COLO668 (cell line): ENCODE measurements at regions not wholly inside any gene's neighbourhood (a gene's known extent, or its start where the extent isn't known, plus 50 kb on each side); places are given as distances from the start of the nearest gene placed in this dataset.
"Not testable (repeated sequence)": the region's sequence is repeated elsewhere in the genome, so short reads cannot be mapped to it uniquely, and the experiment has no call there.

Experiments used
- DNase-seq: peaks from one replicate; lab custom pipeline; 2025; ENCODE audit not compliant: unreplicated experiment; lab: John Stamatoyannopoulos, UW

DNA sequence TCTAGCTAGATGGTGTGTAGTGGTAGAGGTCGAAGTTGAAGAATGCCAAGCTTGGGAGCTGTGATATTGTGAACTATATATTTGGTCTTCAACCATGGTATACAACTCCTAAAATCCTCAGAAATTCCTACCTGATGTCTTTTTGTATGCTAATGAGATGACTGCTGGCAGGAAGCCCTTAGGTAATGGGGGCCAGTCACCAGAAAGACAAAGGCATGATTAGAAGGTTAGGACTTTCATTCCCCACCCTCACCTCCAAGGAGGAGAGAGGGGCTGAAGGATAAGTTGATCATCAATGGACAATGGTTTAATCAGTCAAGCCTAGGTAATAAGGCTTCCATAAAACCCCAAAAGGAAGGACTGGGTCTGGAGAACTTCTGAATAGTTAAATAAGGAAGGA, 285.7 kb upstream of the POU5F2 start:
- no peak for DNase-seq

DNA sequence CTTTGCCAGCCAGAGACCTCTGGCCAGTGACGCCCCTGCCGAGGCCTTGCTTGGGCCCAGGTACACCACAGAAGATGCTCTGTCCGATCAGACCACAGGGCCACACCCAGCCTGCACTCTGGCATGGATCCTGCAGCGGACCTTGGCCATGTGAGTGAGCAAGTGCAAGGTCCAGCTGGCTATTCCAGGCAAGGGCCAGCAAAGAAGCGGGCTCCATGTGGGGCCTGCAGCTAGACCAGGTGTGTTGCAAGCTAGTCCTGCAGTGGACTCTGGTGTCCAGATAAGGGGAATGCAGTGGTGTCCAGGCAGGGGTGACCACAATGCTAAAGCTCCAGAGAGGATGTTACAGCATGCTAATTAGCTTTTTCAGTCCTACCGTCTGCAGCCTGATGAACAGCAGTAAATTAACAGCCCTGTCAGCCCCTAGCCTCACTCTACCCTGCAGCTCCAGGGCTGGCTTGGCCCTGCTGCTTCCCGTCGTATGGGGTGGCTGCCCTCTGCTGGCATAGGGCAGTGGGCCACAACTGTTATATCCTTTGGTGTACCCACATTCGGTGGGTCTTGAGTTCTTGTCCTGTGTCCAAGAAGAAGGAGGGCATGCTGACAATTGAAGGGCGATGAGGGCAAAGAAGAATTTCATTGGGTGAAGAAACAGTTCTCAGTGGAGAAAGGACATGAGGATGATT, 284.5 kb upstream of the POU5F2 start:
- DNase-seq, result no peak

DNA sequence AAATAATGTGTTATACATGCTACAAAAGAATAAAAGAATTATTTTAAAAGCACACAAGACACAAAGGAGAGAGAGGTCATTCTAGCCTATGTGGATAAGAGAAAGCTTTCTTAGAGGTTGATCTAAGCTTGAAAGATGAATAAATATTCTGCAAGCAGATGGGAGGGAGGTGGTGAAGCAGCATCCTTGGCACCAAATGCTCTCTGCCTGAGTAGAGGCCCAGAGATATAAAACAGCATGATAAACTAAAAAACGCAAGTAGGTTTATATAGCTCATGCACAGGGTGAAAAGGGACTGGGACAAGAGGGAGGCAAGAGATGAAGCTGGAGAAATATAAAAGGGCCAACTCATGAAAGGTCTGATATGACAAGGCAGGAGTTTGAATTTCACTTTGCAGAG, 283.2 kb upstream of the POU5F2 start:
- DNase-seq, result no peak

DNA sequence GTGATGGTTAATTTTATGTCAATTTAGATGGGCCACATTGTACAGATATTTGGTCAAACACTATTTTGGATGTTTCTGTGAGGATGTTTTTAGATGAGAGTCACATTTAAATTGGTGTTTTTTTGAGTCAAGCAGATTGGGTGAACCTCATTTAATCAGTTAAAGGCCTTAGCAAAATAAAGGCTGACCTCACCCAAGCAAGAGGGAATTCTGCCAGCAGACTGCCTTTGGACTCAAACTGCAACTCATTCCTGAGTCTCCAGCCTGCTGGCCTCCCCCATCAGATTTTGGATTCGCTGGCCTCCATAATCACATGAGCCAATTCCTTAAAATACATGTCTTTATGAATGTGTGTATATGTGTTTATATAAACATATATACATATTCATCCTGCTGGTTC, 282.7 kb upstream of the POU5F2 start:
- no peak for DNase-seq

DNA sequence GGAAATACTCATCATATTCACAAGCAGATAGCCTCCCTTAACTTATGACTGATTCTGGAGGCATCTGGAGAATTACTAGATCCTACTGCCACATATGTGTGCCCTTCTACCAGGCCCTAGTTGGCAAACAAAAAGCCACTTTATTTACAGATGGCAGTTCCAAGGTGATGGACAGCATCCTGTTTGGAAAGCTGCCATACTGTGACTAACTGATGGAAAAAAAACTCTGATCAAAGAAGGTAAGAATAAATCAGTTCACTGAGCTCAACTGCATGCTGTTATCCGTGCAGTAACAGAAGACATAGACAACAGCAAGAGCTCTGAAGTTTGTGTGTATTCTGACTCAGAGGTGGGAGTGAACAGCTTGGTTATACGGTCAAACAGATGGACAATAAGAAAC, 279.8 kb upstream of the POU5F2 start:
- peak; percentile 7 for DNase-seq

DNA sequence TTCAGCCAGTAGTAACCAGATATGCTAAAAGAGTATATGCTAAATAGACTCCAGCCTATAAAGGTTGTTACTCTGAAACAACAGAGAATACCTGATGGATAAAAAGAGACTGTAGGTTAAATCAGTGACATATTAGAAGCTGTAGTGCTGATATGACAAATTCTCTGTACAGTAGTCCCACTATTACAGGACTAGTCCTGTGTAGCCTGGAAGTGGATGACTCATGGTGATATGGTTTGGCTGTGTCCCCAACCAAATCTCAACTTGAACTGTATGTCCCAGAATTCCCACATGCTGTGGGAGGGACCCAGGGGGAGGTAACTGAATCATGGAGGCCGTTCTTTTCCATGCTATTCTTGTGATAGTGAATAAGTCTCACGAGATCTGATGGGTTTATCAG, 276.2 kb upstream of the POU5F2 start:
- no peak for DNase-seq

DNA sequence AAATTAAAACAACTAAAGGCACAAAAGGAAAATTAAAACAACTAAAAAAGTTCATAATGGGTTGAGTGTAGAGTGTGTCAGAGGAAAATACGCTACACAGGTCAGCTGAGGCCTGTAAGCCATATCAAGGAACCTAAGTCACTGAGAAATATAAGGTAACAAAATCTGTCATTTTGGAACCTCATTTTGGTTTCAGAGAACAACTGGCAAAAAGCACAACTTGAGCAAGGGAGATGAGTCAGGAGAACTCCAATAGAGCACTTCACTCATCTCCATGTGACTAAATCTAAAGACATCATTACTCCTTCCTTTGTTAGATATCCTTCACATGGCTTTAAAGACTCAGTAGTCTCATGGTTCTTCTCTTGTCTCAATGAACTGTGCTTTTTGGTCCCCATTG, 269.4 kb upstream of the POU5F2 start:
- DNase-seq, result no peak

DNA sequence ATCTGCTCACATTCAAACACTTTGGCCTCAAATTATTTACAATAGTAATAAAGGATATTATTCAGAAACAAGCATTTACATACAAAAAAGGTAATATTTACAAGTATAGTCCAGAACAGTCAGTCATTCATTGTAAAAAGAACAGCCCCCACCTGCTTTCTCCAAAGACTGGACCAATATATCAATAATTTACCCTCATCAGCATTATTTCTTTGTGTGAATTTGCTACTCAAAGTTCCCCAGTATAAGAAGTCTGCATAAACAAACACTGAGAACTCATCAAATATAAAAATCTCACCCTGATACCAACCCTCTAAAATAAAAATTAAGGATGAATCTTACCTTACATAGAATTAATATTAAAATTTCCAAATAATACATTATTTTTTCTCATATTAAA, 267.8 kb upstream of the POU5F2 start:
- no peak for DNase-seq

DNA sequence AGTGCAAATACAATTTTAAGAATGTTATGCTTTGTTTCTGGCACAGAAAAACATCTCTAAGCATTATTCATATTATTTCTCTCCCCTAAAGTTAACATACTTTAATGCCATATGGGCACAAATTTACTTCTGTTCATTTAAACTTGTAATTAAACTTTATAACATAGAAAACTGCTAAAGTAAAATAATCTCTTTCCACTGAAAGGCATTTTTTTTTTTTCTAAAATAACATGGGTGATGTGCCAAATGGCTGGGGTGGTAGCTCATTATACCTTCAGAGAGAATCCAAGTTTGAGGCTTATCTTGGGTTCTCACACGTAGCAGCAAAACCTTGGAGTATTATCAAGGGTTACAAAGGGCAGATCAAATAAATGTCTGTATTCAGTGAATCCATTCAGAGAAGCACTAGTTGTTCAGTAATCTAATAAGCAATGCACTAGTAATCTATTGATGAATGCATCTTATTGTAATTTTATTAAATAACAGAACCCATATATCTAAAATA, 257.6 kb upstream of the POU5F2 start:
- no peak for DNase-seq

DNA sequence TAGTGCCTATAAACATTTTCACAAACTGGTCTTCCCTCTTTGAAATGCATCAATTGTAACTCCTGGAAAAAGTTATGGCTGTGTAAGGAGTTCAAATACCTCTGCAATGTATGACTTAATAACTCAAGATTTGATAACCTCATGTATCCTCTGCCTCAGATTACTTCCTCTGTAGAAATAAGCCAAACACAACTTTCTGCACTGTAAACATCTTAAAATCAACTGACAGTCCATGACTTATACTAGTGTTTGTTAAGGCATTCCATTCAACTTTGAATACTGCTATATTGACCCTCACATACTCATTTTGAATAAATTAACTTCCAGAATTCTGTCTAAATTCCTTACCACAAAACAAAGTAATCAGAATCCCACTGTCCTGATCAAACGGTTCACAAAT, 256.2 kb upstream of the POU5F2 start:
- no peak for DNase-seq

DNA sequence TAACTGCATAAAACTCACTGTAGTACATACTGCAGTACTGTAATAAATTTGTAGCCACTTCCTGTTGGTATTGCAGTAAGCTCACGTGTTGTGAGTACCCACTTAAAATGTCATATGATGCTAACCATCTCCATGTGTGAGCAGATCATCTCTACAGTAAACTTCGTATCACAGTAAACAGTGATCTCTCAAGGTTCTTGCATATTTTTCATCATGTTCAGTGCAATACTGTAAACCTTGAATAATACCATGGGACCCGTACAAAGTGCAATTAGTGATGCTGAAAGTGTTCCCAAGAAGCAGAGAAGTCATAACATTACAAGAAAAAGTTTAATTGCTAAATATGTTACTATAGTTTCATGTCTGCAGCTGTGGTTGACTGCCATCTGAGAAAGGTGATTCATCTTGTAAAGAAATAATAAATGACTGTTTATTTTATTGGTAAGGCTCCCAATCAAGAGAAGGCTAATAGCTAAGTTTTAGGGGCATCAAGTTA, 253.8 kb upstream of the POU5F2 start:
- peak; percentile 1 for DNase-seq

DNA sequence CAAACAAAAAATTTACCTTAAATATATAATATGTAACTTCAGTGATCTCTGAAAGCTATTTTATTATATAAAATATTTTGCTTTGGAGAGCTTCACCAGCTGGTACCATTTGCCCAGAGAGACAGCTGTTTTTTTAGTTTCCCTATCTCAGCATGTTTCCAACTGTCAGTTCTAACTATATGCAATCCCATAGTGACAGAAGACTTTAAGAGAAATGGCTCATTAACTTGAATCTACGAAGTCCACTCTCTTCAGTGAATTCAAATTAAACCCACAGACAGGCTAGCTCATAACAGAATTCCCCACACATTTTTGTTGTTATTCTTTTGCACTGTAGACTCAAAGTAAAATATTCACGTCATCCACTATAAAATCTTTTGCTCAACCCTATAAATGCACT, 251.8 kb upstream of the POU5F2 start:
- DNase-seq, result no peak

DNA sequence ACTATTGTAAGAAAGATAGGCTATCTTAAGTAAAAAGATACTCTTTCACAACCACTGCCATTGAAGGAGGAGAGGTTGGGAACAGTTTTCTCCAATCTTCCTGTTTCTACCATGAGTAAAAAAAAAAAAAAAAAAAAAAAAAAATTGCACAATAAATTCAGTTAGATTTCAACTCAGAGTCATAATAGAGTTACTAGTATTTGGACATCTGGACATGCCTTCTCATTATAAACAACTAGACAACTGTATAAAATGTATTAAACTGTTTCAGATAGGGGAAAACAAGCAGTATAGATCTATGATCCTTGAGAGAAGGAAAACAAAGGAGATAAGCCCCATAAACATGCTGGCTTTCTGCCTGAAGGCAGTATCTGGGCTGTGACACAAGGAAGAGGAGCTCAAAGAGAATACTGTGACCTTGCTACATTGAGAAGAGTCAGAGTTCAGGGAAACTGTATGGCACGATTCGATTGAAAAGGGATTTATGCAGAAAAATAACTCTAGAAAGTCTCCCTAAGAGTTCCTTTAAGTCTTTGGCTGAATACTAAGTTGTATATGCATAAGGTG, 249.2 kb upstream of the POU5F2 start:
- no peak for DNase-seq

DNA sequence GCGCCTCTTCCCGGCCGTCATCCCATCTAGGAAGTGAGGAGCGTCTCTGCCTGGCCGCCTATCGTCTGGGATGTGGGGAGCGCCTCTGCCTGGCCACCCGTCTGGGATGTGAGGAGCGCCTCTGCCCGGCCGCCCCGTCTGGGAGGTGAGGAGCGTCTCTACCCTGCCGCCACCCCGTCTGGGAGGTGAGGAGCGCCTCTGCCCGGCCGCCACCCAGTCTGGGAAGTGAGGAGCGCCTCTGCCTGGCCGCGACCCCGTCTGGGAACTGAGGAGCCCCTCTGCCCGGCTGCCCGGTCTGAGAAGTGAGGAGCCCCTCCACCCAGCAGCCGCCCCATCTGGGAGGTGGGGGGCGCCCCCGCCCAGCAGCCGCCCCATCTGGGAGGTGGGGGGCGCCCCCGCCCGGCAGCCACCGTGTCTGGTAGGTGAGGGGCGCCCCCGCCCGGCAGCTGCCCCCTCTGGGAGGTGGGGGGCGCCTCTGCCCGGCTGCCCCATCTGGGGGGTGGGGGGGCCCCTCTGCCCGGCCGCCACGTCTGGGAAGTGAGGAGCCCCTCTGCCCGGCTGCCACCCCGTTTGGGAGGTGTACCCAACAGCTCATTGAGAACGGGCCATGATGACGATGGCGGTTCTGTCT, 244.7 kb upstream of the POU5F2 start:
- not testable (repeated sequence) for DNase-seq

DNA sequence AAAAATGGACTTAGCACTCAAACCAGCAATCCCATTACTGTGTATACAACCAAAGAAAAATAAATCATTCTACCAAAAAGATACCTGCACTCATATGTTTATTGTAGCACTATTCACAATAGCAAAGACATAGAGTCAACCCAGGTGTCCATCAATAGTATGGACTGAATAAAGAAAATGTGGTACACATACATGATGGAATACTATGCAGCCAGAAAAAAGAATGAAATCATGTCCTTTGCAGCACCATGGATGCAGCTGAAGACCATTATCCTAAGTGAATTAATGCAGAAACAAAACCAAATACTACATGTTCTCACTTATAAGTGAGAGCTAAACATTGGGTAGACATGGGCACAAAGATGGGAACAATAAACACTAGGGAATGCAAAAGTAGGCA, 236.8 kb upstream of the POU5F2 start:
- no peak for DNase-seq

DNA sequence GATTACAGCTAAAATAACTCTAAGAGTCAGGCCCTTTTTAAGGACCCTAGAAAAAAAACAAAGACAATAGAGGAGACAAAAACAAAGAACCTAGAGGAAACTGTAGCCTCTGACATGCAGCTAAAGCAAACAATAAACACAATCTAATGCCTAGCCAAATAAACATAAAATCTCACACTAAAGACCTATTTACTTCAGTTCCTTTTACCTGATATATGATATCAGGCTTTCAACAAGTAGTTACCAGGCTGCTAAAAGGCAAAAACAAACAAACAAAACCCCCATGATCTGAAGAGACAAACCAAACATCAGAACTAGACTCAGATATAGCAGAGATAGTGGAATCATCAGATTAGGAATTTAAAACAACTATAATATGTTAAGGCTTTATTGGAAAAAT, 226.5 kb upstream of the POU5F2 start:
- no peak for DNase-seq

DNA sequence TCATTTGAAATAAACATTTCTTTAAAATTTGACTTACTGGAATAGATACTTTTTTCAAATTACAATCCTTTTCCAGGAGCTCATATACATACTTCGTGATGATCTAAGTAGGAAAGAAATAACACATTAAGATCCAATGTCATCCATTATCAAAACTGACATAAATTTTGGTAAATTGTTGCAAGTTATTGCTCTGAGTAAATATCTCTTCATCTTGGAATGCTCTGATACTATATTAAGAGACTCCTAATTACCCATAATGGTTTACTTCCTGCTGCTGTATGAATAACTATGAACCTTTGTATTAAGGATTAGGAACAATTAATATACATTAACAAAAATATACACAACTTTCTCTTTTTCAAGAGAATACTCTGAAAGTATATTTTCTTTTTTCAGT, 223.0 kb upstream of the POU5F2 start:
- DNase-seq, result no peak

DNA sequence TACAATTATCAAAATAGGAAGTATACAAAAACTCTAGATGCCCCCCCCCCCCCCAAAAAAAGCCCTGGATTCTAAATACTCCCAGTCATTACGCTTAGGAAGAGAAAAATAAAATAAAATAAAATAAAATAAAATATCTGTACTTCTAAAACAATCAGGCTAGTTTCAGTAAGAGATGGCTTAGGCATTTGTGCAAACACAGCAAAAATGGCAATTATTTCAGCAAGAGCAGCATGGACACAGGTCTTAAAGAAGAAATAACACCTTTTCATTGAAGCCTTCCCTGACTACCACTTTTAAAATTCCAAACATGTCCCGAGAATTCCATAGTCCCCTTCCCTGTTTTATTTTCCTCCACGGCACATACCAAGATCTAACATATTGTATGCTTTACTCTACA, 218.6 kb upstream of the POU5F2 start:
- no peak for DNase-seq

DNA sequence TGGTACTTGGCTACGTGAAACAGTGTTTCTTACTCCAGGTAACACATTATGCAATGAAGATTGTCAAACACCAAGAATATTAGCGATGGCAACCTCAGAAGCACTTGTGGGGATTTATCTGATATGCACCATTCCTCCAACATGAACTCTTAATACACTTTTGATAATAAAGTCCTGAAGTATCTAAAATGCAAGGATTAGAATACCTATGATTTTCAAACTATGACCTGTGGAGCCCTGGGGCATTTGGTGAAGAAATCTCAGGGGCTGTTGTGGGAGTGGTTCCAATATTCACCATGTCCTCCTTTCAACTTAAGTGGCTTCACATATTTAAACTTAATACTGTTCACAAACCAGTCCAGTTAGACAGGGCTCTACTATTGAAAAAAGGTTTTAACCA, 214.6 kb upstream of the POU5F2 start:
- no peak for DNase-seq

DNA sequence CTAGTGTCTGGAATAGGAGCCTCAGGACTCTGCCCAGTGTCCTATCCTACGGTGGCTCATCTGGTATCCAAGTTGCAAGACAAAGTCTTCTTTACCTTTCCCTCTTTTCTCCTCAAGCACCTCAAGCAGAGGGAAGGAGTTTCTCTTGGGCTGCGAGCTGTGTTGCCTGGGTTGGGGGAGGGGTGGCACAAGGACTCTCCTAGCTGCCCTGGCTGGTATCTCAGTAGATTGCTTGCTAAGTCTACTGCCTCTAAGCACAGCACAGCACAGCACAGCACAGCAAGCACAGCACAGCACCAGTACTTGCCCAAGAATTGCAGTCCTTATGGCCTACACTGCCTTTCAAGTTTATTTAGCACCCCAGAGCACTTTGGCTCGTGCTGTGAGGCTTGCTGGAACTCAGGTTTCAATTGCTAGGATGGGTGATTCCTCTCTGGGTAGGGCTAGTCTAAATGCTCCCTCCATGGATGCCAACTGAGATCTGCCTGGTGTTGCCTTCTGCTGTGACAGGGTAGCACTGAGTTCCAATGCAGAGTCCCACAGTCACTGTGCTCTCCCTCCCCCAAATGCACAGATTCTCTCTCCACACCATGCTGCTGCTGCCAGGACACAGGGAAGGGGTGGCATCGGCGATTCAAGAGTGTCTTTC, 213.1 kb upstream of the POU5F2 start:
- DNase-seq, result no peak

DNA sequence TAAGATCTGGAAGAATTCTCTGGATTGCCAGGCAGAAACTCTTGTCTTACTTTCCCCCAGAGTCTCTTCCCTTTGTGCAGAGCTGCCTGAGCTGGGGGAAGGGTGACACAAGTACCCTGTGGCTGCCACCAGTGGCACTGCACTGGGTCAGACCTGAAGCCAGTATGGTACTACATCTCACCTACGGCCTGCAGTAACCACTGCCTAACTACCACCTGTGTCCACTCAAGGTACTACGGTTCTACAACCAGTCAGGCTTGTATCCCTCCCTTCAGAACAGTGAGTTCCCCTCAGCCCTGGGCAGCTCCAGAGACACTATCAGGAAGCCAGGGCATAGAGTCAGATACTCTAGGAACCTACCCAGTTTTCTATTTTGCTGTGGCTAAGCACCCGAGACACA, 212.0 kb upstream of the POU5F2 start:
- DNase-seq, result no peak

DNA sequence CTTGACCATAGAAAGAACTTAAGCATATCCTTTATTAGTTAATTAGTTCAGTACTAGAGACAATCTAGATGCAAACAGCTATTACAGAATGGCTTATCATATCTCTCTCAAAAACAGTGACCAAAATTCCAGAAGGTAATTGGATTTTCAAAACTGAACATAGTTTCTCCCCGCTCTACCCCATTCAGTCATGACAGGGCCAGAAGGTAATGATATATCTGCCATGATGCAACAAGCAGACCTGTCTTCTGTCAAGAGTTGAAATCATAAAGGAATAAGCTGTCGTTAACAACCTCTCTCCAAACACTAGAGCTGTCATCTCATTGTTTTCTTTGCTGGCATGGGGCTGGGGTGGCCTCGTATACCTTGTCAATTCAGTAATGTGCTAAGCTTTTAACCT, 200.5 kb upstream of the POU5F2 start:
- DNase-seq, result peak; percentile 9
